Activated CD8-positive, alpha-beta memory T cell treated with anti-CD3 and anti-CD28 coated beads, Interleukin-2, amount 50 U/mL, for 24 hours (primary cell): ENCODE measurements at regions not wholly inside any gene's neighbourhood (a gene's known extent, or its start where the extent isn't known, plus 50 kb on each side); places are given as distances from the start of the nearest gene placed in this dataset.

Source experiments
- DNase-seq: peaks from one replicate; pipeline ENCODE4 v3.0.0-alpha.2; 2020; ENCODE audit errors: extremely low read depth

DNA sequence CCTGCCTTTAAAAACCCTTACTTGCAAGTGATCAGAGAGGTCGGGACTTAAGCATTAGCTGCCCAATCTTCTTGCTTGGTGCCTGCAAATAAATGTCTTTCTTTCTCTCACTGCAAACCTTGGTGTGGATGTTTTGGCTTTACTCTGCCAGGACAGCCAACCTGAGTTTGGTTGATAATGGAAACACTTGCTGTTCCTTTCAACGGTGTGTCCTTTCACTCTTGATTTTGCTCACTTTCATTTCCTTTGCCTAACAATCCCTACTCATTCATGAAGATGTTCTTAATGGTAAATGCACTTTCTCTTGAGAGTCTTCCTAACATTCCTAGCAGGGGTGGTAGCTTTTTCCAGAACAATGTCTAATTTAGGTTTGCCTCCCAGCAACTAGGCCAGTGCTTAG lies 366.2 kb downstream of the HRH4 start:
- DNase-seq: no peak

DNA sequence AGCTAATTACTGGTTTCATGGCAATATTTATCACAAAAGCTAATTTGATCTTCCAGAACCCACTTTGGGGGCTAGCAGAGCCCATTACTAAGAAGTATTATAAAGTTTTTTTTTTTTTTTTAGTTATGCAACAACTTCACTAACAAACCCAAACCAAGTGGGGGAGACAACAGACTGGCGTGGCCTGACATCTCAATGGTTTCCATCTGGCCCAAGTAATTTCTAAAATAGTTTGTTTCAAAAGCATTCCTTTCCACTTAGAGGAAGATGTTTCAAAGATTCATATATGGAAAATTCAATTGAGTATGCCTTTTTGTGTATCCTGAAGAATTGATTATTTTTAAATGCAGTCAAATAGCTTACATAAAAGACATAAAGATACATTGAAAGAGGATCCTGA lies 367.1 kb downstream of the HRH4 start:
- DNase-seq: no peak

- no peak for DNase-seq
Observed at GRCh38 chr18:24831081-24831480, 370.6 kb downstream of the HRH4 start.

- no peak for DNase-seq
Observed at GRCh38 chr18:24831871-24832665, 371.6 kb downstream of the HRH4 start.

GRCh38 chr18:24835751-24836150 lies 375.3 kb downstream of the HRH4 start:
- DNase-seq: no peak

GRCh38 chr18:24837066-24837465 lies 376.6 kb downstream of the HRH4 start:
- DNase-seq: no peak

DNA sequence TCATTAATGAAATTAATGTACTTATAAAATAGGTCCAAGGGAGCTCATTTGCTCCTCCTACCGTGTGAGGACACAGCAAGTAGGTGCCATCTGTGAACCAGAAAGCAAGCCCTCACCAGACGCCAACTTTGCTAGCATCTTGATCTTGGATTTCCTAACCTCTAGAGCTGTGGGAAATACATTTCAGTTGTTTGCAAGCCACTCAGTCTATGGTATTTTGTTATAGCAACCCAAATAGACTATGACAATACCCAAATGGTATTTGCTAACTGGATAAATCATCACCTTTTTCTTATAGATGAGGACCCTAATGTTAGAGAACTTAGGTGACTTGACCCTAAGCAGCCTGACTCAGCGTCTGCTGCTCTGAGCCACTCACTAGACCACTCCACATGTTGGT lies 379.6 kb downstream of the HRH4 start:
- no peak for DNase-seq

DNA sequence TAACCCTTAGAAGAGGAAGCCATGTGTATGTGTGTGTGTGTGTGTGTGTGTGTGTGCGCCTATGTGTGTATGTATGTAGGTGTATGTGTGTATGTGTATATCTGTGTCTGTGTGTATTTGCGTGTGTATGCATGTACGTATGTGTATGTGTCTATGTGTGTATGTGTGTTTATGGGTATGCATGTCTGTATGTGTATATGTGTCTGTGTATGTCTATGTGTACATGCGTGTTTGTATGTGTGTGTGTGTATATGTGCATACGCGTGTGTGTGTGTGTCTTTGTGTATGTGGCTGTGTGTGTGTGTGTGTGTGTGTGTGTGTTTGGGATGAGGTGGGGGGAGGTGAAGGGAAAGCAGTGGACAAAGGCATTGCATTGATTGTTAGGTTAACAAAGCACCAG lies 380.2 kb downstream of the HRH4 start:
- DNase-seq: no peak

GRCh38 chr18:24841536-24841935 lies 381.1 kb downstream of the HRH4 start:
- no peak for DNase-seq

DNA sequence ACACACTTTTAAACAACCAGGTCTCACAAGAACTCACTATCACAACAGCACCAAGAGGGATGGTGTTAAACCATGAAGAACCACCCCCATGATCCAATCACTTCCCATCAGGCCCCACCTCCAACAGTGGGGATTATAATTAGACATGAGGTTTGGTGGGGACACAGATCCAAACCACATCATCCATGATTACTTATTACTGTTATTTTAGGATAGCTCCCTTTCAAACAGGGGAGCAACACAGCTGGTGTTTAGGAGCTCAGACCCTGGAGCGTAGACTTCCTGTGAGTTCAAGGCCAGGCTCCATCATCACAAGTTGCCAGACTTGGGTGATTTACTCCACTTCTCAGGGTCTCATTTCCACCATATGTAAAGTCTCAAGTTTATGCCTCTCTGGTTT lies 382.7 kb downstream of the HRH4 start:
- DNase-seq: no peak

DNA sequence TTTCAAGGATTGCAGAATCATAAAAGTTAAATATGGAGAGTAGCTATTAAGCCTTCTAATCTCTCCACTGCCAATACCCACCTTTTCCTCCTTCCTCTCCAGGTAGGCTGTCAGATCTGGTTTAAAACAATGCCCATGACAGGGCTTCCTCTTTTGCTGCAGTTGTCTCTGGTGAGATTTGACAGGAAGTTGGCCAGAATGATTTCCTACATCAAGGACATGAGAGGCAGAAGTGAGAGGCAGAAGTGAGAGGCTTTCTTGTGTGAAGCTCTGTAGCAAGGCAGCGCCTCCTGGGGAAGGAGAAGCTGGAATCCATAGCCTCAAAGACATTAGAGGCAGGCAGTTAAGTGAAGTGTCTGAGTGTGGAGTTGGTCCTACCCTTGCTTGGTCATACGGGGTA lies 385.7 kb downstream of the HRH4 start:
- no peak for DNase-seq

DNA sequence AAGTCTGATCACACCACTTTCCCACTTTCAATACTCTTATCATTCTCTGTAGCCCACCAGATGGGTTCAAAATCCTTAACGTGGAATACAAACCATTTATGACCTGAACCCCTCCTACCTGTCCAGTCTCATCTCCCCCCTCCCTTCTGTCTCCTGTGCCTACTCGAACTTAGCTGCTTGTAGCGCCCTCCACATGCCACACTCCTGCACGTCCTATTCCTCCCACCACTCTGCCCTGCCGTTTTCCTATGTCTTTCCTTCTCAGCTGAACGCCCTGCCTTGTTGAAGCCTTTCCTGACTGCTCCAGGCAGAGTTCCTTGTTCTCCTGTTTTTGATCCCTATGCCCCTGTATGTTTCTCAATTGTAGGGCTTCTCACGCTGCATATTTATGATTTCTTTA lies 390.1 kb downstream of the HRH4 start:
- DNase-seq: no peak

GRCh38 chr18:24853076-24853475 lies 392.6 kb downstream of the HRH4 start:
- DNase-seq: no peak

GRCh38 chr18:24860978-24861680 lies 400.7 kb downstream of the HRH4 start:
- DNase-seq: no peak

DNA sequence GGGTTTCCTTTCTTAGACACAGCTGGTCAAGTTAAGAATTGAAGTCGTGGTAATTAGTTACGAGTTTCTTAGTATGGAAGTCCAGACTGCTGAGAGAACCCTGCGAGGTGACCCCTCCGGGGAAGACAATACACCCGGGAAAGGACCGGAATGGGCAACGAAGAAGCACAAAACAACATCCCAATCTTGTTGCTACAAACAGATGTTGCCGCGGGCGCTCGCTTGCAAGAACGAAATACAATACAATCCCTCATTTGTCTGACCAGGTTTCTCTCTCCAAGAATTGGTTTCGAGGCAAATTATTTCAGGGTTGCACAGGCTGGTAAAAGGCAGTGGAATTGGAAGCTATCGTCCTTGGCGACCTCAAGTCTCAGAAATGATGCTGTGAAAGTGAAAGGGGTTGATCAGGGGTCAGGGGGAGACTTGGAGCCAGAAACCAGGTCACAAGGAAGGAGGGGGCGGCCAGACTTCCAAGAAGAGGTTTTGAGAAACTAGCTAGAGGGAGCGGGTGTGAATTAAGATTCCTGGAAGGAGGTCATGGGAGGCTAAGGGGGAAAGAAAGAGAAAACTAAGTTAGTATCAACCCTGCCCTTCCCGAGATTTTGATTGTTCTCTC lies 401.9 kb downstream of the HRH4 start:
- DNase-seq: no peak

- DNase-seq: no peak
Observed at GRCh38 chr18:24868311-24868710, 407.9 kb downstream of the HRH4 start.

DNA sequence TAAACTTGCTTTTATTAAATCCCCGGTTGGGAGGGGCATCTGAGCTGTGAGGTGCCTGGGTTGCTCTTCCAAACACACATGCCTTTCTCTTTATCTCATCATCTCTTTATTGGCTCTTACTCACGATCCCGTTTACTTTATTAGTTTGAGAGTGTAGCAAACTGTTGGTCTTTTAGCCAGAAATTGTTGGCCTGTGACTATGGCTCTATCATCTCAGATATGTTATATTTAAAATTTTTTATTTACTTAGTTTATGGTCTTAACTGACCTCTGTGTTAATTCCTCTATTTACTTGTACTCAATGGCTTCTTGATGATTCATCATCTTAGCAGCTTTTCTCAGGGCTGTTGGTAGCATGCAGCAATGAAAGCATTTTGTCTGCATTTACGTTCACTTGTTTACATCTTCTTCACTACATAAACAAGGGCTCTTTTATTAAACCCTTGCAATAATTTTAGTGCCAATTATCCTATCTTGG lies 408.4 kb downstream of the HRH4 start:
- no peak for DNase-seq

- no peak for DNase-seq
Observed at GRCh38 chr18:24869285-24869684, 408.8 kb downstream of the HRH4 start.

DNA sequence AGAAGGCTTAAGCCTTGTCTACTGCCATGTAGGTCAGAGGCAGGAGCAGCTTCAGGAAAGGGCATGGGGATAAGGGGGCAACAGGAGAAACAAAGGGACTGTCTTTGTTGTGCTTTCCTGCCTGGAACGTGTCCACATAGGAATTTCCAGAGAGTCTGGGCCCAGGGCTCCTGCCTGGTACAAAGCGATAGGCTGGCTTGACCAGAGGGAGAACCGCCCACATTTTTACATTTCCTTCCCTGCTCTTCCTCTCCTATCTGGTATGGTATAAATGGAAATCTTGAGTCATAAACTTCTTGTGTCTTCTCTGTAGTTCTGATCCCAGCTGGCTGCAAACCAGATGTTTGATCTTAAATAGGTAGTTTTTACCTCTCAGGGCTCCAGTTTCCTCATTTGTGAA lies 414.8 kb downstream of the HRH4 start:
- no peak for DNase-seq

DNA sequence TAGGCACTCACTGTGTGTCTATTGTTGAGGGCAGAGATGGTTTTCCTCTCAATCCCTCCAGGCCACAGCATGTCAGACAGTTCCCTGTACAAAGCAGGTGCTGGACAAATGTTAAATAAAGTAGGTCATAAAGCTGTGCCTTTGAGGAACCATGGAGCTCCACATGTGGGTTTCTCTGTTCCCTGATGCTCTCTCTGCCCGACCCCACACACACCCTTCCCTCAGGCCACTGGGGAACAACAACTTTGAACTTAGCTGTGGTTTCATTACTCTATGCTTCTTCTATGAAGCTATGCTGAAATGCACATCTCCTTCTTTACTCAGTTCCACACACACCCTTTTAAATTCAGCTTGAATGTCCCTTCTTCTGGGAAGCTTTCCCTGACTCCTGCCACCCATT lies 415.3 kb downstream of the HRH4 start:
- DNase-seq: no peak

DNA sequence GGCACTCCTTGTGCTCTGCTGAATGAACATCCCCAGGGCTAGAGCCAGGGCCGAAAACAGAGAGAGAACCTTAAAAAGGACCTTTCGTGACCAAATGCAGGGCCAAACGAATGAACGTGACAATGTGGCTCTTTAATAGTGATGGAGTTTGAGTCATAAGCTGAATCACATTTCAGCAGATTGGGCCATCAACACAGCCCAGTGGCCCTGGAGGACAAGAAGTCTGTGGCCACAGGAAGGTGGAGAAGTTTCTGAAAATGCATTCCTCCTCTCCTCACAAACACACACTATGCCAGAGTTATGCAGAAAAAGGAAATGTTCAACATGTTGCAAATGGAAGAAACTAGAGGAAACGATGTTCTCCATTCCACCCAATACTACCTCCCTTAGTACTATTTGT lies 415.8 kb downstream of the HRH4 start:
- no peak for DNase-seq

- DNase-seq: no peak
Observed at GRCh38 chr18:24877066-24877465, 416.6 kb downstream of the HRH4 start.

DNA sequence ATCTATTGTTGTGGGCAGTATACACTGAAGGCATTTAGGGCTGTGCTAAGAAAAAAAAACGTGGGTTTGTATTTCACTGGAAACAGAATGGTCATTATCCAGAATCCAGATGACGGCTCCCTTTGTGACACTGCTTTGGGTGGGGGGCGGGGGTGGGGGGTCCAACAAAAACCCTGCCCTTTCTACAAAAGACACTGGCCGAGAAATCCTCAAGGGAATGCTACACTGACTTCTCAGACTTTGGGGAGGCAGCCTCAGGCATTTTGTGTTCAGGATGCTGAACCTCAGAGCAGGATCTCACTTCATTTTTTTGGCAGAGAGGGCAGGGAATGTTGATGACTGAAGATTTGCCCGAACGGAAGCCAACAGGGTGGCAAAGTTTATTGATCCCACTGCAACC lies 417.1 kb downstream of the HRH4 start:
- no peak for DNase-seq
